Activated CD4-positive, alpha-beta T cell treated with anti-CD3 and anti-CD28 coated beads, Interleukin-2, amount 10 ng/mL, durations not matched to agents 24 days and 14 days (primary cell): ENCODE measurements at regions not wholly inside any gene's neighbourhood (a gene's known extent, or its start where the extent isn't known, plus 50 kb on each side); places are given as distances from the start of the nearest gene placed in this dataset.

Source experiments
- DNase-seq: peaks from one replicate; pipeline ENCODE4 v3.0.0; 2022
- H3K27ac Mint-ChIP-seq: one replicate; pipeline ENCODE4 v1.8.0; 2022; ENCODE audit warnings: mild to moderate bottlenecking, mixed read lengths
- H3K27me3 Mint-ChIP-seq: one replicate; pipeline ENCODE4 v1.8.0; 2022; ENCODE audit warnings: mixed read lengths
- H3K36me3 Mint-ChIP-seq: one replicate; pipeline ENCODE4 v1.8.0; 2022; ENCODE audit warnings: low read depth, mild to moderate bottlenecking, mixed read lengths
- H3K4me1 Mint-ChIP-seq: one replicate; pipeline ENCODE4 v1.8.0; 2021; ENCODE audit warnings: mixed read lengths
- H3K4me3 Mint-ChIP-seq: one replicate; pipeline ENCODE4 v1.8.0; 2022; ENCODE audit warnings: mild to moderate bottlenecking, moderate library complexity, mixed read lengths
- H3K9me3 Mint-ChIP-seq: one replicate; pipeline ENCODE4 v1.8.0; 2021; ENCODE audit warnings: mixed read lengths
- intact Hi-C: fragments of 100-400 bp; cut with micrococcal nuclease; formaldehyde crosslinking; loops from one replicate; pipeline ENCODE4 v1.15.1; 2023

DNA sequence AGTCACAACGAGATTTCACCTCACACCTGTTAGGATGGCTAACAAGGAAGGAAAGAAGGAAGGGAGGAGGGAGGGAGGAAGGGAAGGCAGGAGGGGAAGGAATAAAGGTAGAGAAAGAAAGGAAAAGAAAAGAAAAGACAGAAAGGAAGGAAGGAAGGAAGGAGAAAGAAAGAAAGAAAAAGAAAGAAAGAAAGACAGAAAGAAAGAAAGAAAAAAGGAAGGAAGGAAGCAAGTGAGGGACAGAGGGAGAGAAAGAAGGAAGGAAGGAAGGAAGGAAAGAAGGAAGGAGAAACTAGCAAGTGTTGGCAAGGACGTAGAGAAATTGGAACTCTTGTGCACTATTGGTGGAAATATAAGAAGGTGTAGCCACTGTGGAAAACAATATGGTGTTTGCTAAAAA lies 52.2 kb downstream of the CCDC185 start:
- intact Hi-C loops: no loop called here
- no peaks in the 10 kb centered on the region for H3K36me3 Mint-ChIP-seq
- no peak overlapping the region for H3K4me3 Mint-ChIP-seq
- H3K27me3 Mint-ChIP-seq: no peaks in the 10 kb centered on the region
- peaks cover 29% of the 10 kb centered on the region for H3K9me3 Mint-ChIP-seq
- DNase-seq: no peak
- no peaks in the 10 kb centered on the region for H3K4me1 Mint-ChIP-seq
- H3K27ac Mint-ChIP-seq: no peak overlapping the region

DNA sequence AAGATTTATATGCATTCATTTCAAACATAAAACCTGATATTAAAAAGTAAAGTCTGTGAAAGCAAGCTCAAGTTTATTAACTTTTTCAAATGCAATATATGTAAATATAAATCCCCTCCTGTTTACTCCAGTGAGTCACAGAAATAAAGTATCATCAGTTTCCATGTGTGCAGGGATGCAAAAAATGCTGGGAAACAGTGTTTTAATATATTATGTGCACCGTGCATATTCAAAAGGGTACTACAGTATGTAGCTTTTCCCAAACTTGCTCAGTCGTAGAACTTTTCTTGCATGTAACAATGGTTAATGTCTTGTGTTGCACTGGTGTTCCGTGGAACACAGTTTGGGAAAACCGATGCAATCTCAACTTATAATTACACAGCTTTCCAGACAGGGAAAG lies 60.7 kb downstream of the CCDC185 start:
- Mint-ChIP-seq H3K27ac (no peak overlapping the region), H3K4me3 (no peak overlapping the region), H3K36me3 (no peaks in the 10 kb centered on the region), H3K9me3 (peaks cover 4% of the 10 kb centered on the region), H3K27me3 (no peaks in the 10 kb centered on the region), H3K4me1 (no peaks in the 10 kb centered on the region)
- intact Hi-C loops: no loop called here
- no peak for DNase-seq

DNA sequence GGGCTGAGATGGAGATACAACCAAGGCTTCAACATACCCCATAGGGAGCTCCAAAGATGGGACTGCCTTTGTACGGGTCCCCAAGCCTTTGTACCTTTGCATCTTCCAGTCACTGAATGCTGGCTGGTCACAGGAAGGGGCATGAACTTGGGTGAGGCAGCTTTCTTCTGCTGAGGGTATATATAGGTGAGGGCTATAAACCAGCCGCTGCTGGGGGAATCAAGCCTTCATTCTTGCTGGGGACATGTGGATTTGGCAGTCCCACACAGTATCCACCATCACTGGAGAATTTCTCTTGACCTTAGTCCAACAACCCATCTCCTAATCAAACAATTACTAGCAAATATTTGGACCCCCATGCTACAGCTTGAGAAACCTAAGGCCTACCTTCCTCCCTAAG lies 61.7 kb downstream of the CCDC185 start:
- DNase-seq: no peak
- H3K27ac Mint-ChIP-seq: no peak overlapping the region
- H3K27me3 Mint-ChIP-seq: no peaks in the 10 kb centered on the region
- intact Hi-C loops: no loop called here
- no peaks in the 10 kb centered on the region for H3K4me1 Mint-ChIP-seq
- peaks cover 4% of the 10 kb centered on the region for H3K9me3 Mint-ChIP-seq
- H3K36me3 Mint-ChIP-seq: no peaks in the 10 kb centered on the region
- H3K4me3 Mint-ChIP-seq: no peak overlapping the region

DNA sequence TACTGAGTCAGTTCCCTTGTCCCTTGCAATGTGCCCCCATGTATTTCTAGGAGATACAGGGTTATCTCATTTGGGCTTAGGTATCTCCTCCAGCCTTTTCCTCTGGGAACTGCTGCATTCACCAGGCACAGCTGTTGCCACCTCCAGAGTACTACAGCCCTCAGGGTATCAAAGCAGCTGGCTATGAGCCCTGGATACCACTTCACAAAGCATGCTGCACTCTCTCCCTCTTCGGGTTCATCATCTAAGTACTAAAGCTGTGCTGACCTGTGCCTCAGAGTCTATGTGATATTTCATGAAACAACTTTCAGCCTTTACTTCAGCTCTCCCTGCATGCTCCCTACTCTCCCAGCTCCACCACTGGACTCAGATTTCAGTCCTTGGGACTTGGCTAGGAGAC lies 62.3 kb downstream of the CCDC185 start:
- Mint-ChIP-seq H3K36me3 (no peaks in the 10 kb centered on the region), H3K27me3 (no peaks in the 10 kb centered on the region), H3K4me1 (no peaks in the 10 kb centered on the region), H3K9me3 (peaks cover 4% of the 10 kb centered on the region), H3K27ac (no peak overlapping the region), H3K4me3 (no peak overlapping the region)
- intact Hi-C loops: no loop called here
- DNase-seq: no peak

DNA sequence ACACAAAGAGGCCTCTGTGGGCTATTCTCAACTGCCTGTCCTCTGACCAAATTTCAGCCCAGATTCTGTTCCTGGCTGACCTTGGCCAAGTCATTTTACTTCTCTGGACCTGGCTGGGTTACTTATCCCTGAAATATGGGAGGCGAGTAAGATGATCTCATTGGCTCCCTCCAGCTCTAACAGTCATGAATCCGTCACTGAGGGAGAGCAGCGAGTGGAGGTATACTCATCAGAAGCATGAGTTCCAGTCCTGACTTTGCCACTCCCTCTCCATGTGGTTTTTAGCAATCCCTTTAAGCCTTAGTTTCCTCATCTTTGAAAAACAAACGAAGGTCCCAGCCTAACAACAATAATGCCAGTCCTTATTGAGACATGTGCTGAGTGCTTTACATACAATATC lies 63.5 kb downstream of the CCDC185 start:
- Mint-ChIP-seq H3K27me3 (no peaks in the 10 kb centered on the region), H3K27ac (no peak overlapping the region), H3K36me3 (no peaks in the 10 kb centered on the region), H3K9me3 (peaks cover 4% of the 10 kb centered on the region), H3K4me3 (no peak overlapping the region), H3K4me1 (no peaks in the 10 kb centered on the region)
- intact Hi-C loops: no loop called here
- no peak for DNase-seq

- intact Hi-C loops: no loop called here
- H3K9me3 Mint-ChIP-seq: no peaks in the 10 kb centered on the region
- no peak overlapping the region for H3K4me3 Mint-ChIP-seq
- no peaks in the 10 kb centered on the region for H3K36me3 Mint-ChIP-seq
- H3K27me3 Mint-ChIP-seq: peaks cover 3% of the 10 kb centered on the region
- no peak for DNase-seq
- no peak overlapping the region for H3K27ac Mint-ChIP-seq
- no peaks in the 10 kb centered on the region for H3K4me1 Mint-ChIP-seq
These were observed 67.5 kb downstream of the CCDC185 start for GRCh38 chr1:223460566-223461189.

- H3K9me3 Mint-ChIP-seq: no peaks in the 10 kb centered on the region
- no peak overlapping the region for H3K4me3 Mint-ChIP-seq
- peaks cover 3% of the 10 kb centered on the region for H3K27me3 Mint-ChIP-seq
- intact Hi-C loops: no loop called here
- H3K36me3 Mint-ChIP-seq: no peaks in the 10 kb centered on the region
- H3K4me1 Mint-ChIP-seq: no peaks in the 10 kb centered on the region
- no peak overlapping the region for H3K27ac Mint-ChIP-seq
- DNase-seq: no peak
These were observed 68.9 kb downstream of the CCDC185 start for GRCh38 chr1:223462047-223462630.

DNA sequence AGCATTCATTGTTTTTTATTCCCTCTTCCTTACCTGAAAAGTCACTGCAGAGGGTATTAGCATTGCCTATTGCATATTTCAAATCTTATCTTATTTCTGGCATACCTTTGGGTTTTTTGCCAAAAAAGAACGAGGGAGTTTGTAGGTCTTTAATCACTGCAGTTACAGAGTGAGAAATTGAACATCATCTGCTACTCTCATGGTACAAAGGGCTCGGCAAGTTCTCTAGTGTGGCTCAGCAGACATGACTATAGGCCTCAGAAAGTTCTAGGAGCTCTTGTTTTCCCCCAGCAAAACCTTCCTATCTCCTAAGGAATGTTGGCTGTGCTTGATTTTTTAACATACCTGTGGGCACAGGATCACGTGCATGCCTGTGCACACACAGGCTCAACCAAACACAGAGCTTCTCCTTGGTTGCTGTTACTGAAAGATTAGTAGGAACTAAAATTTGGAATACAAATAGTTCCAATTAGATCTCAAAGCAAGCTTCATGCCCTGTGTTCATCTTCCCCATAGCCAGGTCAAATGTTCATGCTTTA lies 69.7 kb downstream of the CCDC185 start:
- intact Hi-C loops: no loop called here
- H3K4me3 Mint-ChIP-seq: no peak overlapping the region
- H3K4me1 Mint-ChIP-seq: no peaks in the 10 kb centered on the region
- H3K36me3 Mint-ChIP-seq: no peaks in the 10 kb centered on the region
- no peak overlapping the region for H3K27ac Mint-ChIP-seq
- no peak for DNase-seq
- no peaks in the 10 kb centered on the region for H3K9me3 Mint-ChIP-seq
- H3K27me3 Mint-ChIP-seq: peaks cover 3% of the 10 kb centered on the region

- H3K4me3 Mint-ChIP-seq: no peak overlapping the region
- intact Hi-C loops: no loop called here
- peaks cover 3% of the 10 kb centered on the region for H3K27me3 Mint-ChIP-seq
- H3K36me3 Mint-ChIP-seq: no peaks in the 10 kb centered on the region
- DNase-seq: no peak
- no peak overlapping the region for H3K27ac Mint-ChIP-seq
- H3K4me1 Mint-ChIP-seq: no peaks in the 10 kb centered on the region
- H3K9me3 Mint-ChIP-seq: no peaks in the 10 kb centered on the region
These were observed 72.9 kb downstream of the CCDC185 start for GRCh38 chr1:223466151-223466550.

GRCh38 chr1:223471566-223471965 lies 78.4 kb downstream of the CCDC185 start:
- DNase-seq: no peak
- intact Hi-C loops: no loop called here
- no peaks in the 10 kb centered on the region for H3K9me3 Mint-ChIP-seq
- no peaks in the 10 kb centered on the region for H3K4me1 Mint-ChIP-seq
- no peaks in the 10 kb centered on the region for H3K36me3 Mint-ChIP-seq
- H3K27ac Mint-ChIP-seq: no peak overlapping the region
- H3K4me3 Mint-ChIP-seq: no peak overlapping the region
- H3K27me3 Mint-ChIP-seq: peaks cover 6% of the 10 kb centered on the region

- H3K27me3 Mint-ChIP-seq: peaks cover 6% of the 10 kb centered on the region
- H3K4me3 Mint-ChIP-seq: no peak overlapping the region
- no peaks in the 10 kb centered on the region for H3K36me3 Mint-ChIP-seq
- no peak overlapping the region for H3K27ac Mint-ChIP-seq
- no peaks in the 10 kb centered on the region for H3K4me1 Mint-ChIP-seq
- intact Hi-C loops: no loop called here
- no peak for DNase-seq
- no peaks in the 10 kb centered on the region for H3K9me3 Mint-ChIP-seq
These were observed 78.8 kb downstream of the CCDC185 start for GRCh38 chr1:223472057-223472456.

DNA sequence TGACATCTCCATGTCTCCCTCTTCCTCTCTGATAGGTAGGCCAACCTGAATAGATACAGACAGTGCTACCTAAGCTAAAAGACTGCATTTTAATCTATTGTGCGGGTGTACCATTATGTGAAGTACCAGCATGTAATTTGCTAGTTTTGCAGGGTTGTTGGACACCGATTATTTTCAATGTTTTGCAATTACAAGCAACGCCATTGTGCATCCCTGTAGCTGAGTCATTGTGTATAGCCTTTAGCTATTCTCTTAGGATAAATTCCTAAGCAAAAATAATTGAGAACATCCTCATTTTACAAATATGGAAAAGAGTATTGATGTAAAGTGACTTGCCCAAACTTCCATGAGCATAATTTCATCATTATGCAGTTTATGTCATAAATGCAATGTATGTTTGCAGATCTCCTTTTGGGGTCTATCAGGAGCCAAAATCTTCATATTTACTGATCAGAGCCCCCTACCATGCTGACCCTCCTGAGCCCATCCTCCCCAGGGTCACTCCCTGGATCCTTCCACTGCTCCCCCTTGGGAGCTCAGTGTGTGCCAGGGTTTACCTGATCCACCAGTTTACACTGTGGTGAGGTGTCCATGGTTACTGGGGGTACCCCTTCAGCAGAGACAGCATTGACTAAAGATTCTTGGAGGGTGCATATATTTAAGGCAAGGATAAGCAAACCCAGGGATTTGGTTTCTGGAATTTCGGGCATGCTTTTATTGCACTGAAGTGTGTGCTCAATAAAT lies 80.6 kb downstream of the CCDC185 start:
- no peaks in the 10 kb centered on the region for H3K4me1 Mint-ChIP-seq

GRCh38 chr1:223474804-223475203 lies 81.6 kb downstream of the CCDC185 start:
- Mint-ChIP-seq H3K27ac (no peak overlapping the region), H3K4me3 (no peak overlapping the region), H3K4me1 (no peaks in the 10 kb centered on the region), H3K36me3 (no peaks in the 10 kb centered on the region), H3K9me3 (no peaks in the 10 kb centered on the region), H3K27me3 (peaks cover 11% of the 10 kb centered on the region)
- no peak for DNase-seq
- intact Hi-C loops: no loop called here

More for the DNA sequence above, 80.6 kb downstream of the CCDC185 start:
- intact Hi-C loops: no loop called here
- Mint-ChIP-seq H3K9me3 (no peaks in the 10 kb centered on the region), H3K36me3 (no peaks in the 10 kb centered on the region), H3K4me3 (no peak overlapping the region), H3K27me3 (peaks cover 11% of the 10 kb centered on the region), H3K27ac (no peak overlapping the region)
- no peak for DNase-seq

DNA sequence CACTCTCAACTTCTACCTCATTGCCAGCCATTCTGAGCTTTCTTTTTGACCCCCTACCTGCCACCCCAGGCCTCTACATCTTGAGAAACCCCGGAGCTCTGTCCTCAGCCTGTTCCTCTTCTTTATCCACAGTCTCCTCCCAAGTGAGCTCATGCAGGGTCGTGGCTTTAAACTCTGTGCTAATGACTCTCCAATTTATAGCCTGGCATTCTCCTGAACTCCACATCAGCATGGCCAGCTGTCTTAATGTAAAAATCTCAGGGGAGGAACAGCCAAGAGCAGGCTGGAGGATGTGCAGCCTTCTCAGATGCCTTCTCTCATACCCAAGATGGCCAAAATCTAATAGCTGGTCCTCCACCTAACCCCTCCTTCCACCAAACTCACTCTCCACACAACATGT lies 84.2 kb downstream of the CCDC185 start:
- no peak for DNase-seq
- H3K27me3 Mint-ChIP-seq: peaks cover 11% of the 10 kb centered on the region
- no peaks in the 10 kb centered on the region for H3K36me3 Mint-ChIP-seq
- no peak overlapping the region for H3K27ac Mint-ChIP-seq
- intact Hi-C loops: no loop called here
- H3K4me1 Mint-ChIP-seq: no peaks in the 10 kb centered on the region
- H3K9me3 Mint-ChIP-seq: no peaks in the 10 kb centered on the region
- H3K4me3 Mint-ChIP-seq: no peak overlapping the region
